LNCaP clone FGC (cell line): ENCODE measurements at regions not wholly inside any gene's neighbourhood (a gene's known extent, or its start where the extent isn't known, plus 50 kb on each side); places are given as distances from the start of the nearest gene placed in this dataset.
"Not testable (repeated sequence)": the region's sequence is repeated elsewhere in the genome, so short reads cannot be mapped to it uniquely, and the experiment has no call there.

Experiments
- DNase-seq: peaks from one replicate; pipeline ENCODE4 v3.0.0-alpha.2; 2011; ENCODE audit warnings: low read depth
- H3K4me3 ChIP-seq: 2 replicates; pipeline ENCODE4 v1.5.1; 2011; ENCODE audit warnings: mild to moderate bottlenecking, low read depth, low read length, control low read depth
- CTCF ChIP-seq: IDR thresholded peaks from 2 replicates; pipeline ENCODE4 v1.5.1; 2012; ENCODE audit warnings: mild to moderate bottlenecking; ENCODE audit not compliant: control insufficient read depth, insufficient read depth; ENCODE audit errors: extremely low read depth

DNA sequence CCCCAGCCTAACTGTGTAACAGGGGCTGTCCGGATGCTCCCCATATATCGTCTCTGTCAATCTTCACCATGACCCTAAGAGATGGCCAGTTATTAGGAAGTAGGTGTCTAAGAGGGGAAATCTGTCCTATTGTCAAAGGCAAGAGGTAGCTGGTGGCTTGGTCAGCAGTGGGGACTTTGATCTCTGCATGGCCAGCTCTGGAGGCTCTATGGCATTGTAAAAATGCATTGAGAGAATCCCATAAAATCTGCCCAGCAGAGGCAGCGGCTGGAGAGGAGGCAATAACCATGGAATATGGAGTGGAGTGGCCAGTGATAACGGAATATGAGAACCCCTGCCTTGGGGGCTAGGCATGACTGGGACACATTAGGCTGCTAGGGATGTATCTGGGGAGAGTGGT lies 88.8 kb downstream of the MRM1 start:
- H3K4me3 ChIP-seq: no peak overlapping the region
- no peak for TF ChIP-seq CTCF
- DNase-seq: no peak

GRCh38 chr17:36691606-36692005 lies 90.2 kb downstream of the MRM1 start:
- TF ChIP-seq CTCF: no peak
- H3K4me3 ChIP-seq: no peak overlapping the region
- DNase-seq: no peak

- no peak for DNase-seq
- H3K4me3 ChIP-seq: no peak overlapping the region
- TF ChIP-seq CTCF: no peak
Observed at GRCh38 chr17:36695082-36695481, 93.7 kb downstream of the MRM1 start.

DNA sequence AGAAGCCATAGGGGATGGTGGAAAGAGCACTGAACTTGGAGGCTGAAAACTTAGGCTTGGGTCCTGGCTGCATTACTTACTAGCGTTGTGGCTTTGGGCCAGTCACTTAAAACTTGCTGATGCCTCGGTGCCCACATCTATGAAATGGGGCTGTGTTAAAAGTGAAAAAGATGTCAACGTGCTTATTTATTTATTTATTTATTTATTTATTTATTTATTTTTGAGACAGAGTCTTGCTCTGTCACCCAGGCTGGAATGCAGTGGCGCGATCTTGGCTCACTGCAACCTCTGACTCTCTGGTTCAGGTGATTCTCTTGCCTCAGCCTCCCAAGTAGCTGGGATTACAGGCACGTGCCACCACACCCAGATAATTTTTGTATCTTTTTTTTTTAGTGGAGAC lies 94.3 kb downstream of the MRM1 start:
- not testable (repeated sequence) for DNase-seq, H3K4me3 ChIP-seq

DNA sequence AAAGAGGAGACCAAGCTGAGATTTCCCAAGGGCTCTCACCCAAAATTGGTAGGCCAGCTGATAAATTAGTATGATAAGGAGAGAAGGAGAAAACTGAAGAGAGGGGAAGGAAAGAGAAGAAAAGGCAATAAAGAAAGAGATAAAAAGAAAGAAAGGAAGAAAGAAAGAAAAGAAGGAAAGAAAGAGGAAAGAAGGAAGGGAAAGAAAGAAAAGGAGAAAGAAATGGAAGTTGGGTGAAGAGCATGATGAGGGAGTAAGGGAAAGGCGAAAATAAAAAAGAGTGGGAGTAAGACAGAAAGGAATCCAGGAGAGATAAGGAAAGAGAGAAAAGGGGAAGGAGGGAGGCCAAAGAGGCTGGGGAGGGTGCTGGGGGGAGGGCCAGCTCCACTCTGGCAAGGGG lies 95.4 kb downstream of the MRM1 start:
- DNase-seq: no peak
- no peak for TF ChIP-seq CTCF
- H3K4me3 ChIP-seq: no peak overlapping the region

DNA sequence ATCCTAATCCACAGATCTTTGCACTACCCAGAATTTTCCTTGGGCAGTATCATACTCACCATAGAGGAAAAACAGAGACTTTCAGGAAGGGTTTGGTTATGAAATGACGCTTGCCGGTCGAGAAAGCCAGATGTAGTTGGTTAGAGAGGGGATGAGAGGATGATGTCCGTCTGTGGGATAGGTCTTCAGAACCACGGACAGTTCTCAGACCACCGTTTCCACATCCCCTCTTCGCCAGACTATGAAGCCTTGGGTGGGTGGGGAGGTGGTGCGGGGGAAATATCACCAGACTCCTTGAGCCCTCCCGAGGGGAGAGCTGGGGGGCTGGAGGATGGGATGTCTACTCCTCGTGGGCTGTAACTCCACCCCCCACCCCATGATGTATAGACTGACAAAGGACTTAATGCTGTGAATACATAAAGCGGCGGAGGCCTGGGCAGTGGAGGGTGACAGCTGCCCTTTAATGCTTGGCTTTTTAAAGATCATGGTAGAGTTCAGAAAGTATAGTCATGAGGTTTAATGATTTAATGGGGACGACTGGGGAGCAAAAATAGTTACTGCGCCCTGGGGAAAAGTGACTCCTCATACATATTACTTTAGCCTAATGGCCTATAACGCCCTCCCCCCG lies 96.6 kb downstream of the MRM1 start:
- TF ChIP-seq CTCF: no peak
- no peak for DNase-seq
- no peak overlapping the region for H3K4me3 ChIP-seq

DNA sequence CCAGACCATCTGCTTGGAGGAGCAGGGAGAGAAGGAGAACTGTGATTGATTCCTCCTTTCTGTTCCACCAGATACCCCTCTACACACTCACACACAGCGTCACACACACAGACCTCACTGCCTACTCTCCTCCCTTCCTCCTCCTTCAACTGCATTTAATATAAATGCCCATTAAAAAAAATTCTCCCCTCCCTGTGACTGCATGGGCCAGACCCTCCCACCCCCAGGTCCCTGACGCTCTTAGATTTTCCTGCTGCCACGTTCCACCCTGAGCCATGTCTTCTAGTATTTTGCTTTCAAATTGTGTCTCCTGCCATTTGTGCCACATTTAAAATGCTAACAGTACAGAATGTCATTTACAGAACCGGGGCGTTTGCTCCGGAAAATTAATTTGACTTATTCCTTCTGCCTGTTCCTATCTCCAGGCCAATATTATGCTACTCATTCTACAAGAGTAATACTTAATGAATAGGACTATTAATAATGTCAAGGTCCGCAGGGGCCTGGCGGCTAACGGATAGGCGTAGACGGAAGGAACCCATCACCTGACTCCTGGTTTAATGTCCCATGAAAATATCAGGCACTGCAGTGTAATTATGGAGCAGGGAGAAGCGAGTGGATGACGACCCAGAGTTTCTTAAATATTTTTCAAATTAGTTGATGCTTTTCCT lies 100.2 kb downstream of the MRM1 start:
- DNase-seq: no peak
- no peak for TF ChIP-seq CTCF
- H3K4me3 ChIP-seq: no peak overlapping the region
